GM19372 (cell line): ENCODE measurements at regions not wholly inside any gene's neighbourhood (a gene's known extent, or its start where the extent isn't known, plus 50 kb on each side); places are given as distances from the start of the nearest gene placed in this dataset.
"Not testable (repeated sequence)": the region's sequence is repeated elsewhere in the genome, so short reads cannot be mapped to it uniquely, and the experiment has no call there.

ENCODE experiments used
- ATAC-seq: cut with Tn5 transposase; IDR thresholded peaks from one replicate; pipeline ENCODE4 v1.9.1; 2021; ENCODE audit warnings: mild to moderate bottlenecking, low read depth, moderate library complexity; ENCODE audit not compliant: unreplicated experiment

- no peak for ATAC-seq
Measured at GRCh38 chr7:19317461-19317860, 172.2 kb upstream of the FERD3L start.

- no peak for ATAC-seq
Measured at GRCh38 chr7:19312416-19312815, 167.2 kb upstream of the FERD3L start.

- no peak for ATAC-seq
Measured at GRCh38 chr7:19307554-19307953, 162.3 kb upstream of the FERD3L start.

- ATAC-seq = no peak
Measured at GRCh38 chr7:19305698-19306097, 160.5 kb upstream of the FERD3L start.

- no peak for ATAC-seq
Measured at GRCh38 chr7:19304086-19304485, 158.9 kb upstream of the FERD3L start.

- ATAC-seq = no peak
Measured at GRCh38 chr7:19302731-19303130, 157.5 kb upstream of the FERD3L start.

GRCh38 chr7:19296617-19297016 lies 151.4 kb upstream of the FERD3L start:
- ATAC-seq = no peak

GRCh38 chr7:19295376-19295775 lies 150.2 kb upstream of the FERD3L start:
- ATAC-seq = no peak

- ATAC-seq = no peak
Measured at GRCh38 chr7:19294619-19295018, 149.4 kb upstream of the FERD3L start.

GRCh38 chr7:19293431-19293830 lies 148.2 kb upstream of the FERD3L start:
- ATAC-seq = no peak

- no peak for ATAC-seq
Measured at GRCh38 chr7:19290968-19291367, 145.7 kb upstream of the FERD3L start.

- no peak for ATAC-seq
Measured at GRCh38 chr7:19290066-19290465, 144.8 kb upstream of the FERD3L start.

GRCh38 chr7:19284596-19285300 lies 139.5 kb upstream of the FERD3L start:
- ATAC-seq = no peak

- ATAC-seq = no peak
Measured at GRCh38 chr7:19284136-19284535, 138.9 kb upstream of the FERD3L start.

- no peak for ATAC-seq
Measured at GRCh38 chr7:19275000-19275399, 129.8 kb upstream of the FERD3L start.

- ATAC-seq = not testable (repeated sequence)
Measured at GRCh38 chr7:19272329-19272728, 127.1 kb upstream of the FERD3L start.

- ATAC-seq = no peak
Measured at GRCh38 chr7:19269301-19269700, 124.1 kb upstream of the FERD3L start.

GRCh38 chr7:19268737-19269136 lies 123.5 kb upstream of the FERD3L start:
- no peak for ATAC-seq

- ATAC-seq = no peak
Measured at GRCh38 chr7:19262826-19263225, 117.6 kb upstream of the FERD3L start.

- no peak for ATAC-seq
Measured at GRCh38 chr7:19249281-19249680, 104.1 kb upstream of the FERD3L start.

- no peak for ATAC-seq
Measured at GRCh38 chr7:19248681-19249080, 103.5 kb upstream of the FERD3L start.

- ATAC-seq = no peak
Measured at GRCh38 chr7:19248115-19248514, 102.9 kb upstream of the FERD3L start.

GRCh38 chr7:19247017-19247416 lies 101.8 kb upstream of the FERD3L start:
- no peak for ATAC-seq
